ENCODE measurements at regions not wholly inside any gene's neighbourhood (a gene's known extent, or its start where the extent isn't known, plus 50 kb on each side); places are given as distances from the start of the nearest gene placed in this dataset.

GRCh38 chr10:46106410-46107255 is 60.6 kb upstream of the MSMB start:
- TF ChIP-seq POLR2AphosphoS5 (IDR thresholded peaks at IDR 0.05) (peak in 2 of 3 donors; percentile 72 to 80), CTCF (IDR thresholded peaks at IDR 0.05 in 8 of 11, conservative IDR thresholded peaks at IDR 0.05 in 3 of 11) (peak in 5 of 11 experiments; percentile 5 to 50 (median 35))

All from spleen (tissue), 7 donors.